WTC11 (cell line): ENCODE measurements at regions not wholly inside any gene's neighbourhood (a gene's known extent, or its start where the extent isn't known, plus 50 kb on each side); places are given as distances from the start of the nearest gene placed in this dataset.

Experiments used
- ATAC-seq: fragments of 200-7000 bp; cut with Tn5 transposase; 2 replicates; pipeline ENCODE4 v1.10.0; 2021; ENCODE audit warnings: mild to moderate bottlenecking, moderate library complexity
- CTCF ChIA-PET: fragments of 300-600 bp; sonication (Branson Sonifier 250); formaldehyde crosslinking; loops from one replicate; lab custom pipeline; 2021; ENCODE audit warnings: antibody characterized with exemption; lab: Charles Lee
- POLR2A ChIA-PET: fragments of 350-600 bp; sonication (Branson Sonifier 250); formaldehyde crosslinking; loops from one replicate; lab custom pipeline; 2021; ENCODE audit warnings: antibody characterized with exemption; lab: Charles Lee
- DNase-seq: peaks from one replicate; pipeline ENCODE4 v3.0.0; 2021; ENCODE audit warnings: low spot score
- H3K27ac Mint-ChIP-seq: 2 replicates; pipeline ENCODE4 v1.8.0; 2021; ENCODE audit warnings: mixed read lengths
- H3K27me3 Mint-ChIP-seq: 2 replicates; pipeline ENCODE4 v1.8.0; 2021; ENCODE audit warnings: low read depth, mild to moderate bottlenecking, moderate library complexity, mixed read lengths
- H3K36me3 Mint-ChIP-seq: 2 replicates; pipeline ENCODE4 v1.8.0; 2021; ENCODE audit warnings: mixed read lengths
- H3K4me1 Mint-ChIP-seq: 2 replicates; pipeline ENCODE4 v1.8.0; 2022; ENCODE audit warnings: mixed read lengths
- H3K4me3 Mint-ChIP-seq: 2 replicates; pipeline ENCODE4 v1.8.0; 2021; ENCODE audit warnings: mild to moderate bottlenecking, moderate library complexity, mixed read lengths
- H3K9me3 Mint-ChIP-seq: 2 replicates; pipeline ENCODE4 v1.8.0; 2021; ENCODE audit warnings: mixed read lengths
- AFF4 ChIP-seq: sonication (generic); formaldehyde crosslinking; IDR thresholded peaks from 2 replicates; pipeline ENCODE4 v1.8.1; 2023; ENCODE audit warnings: mild to moderate bottlenecking, missing genetic modification reagents, borderline replicate concordance
- ATF2 ChIP-seq: sonication (generic); formaldehyde crosslinking; IDR thresholded peaks from 2 replicates; pipeline ENCODE4 v1.8.1; 2022; ENCODE audit warnings: low read depth, missing genetic modification reagents, borderline replicate concordance
- ATF3 ChIP-seq: sonication (generic); formaldehyde crosslinking; conservative IDR thresholded peaks from 2 replicates; pipeline ENCODE4 v1.8.1; 2022; ENCODE audit warnings: mild to moderate bottlenecking, missing genetic modification reagents
- CTCF ChIP-seq: fragments of 200-600 bp; IDR thresholded peaks from 2 replicates; pipeline ENCODE4 v1.8.0; 2022; ENCODE audit warnings: antibody characterized with exemption
- ELF4 ChIP-seq: sonication (generic); formaldehyde crosslinking; IDR thresholded peaks from 2 replicates; pipeline ENCODE4 v1.8.1; 2022; ENCODE audit warnings: low read depth, mild to moderate bottlenecking, moderate library complexity, missing genetic modification reagents
- EMX1 ChIP-seq: fragments of 250-450 bp; sonication (Bioruptor Pico); IDR thresholded peaks from 2 replicates; pipeline ENCODE4 v1.8.0; 2021; ENCODE audit warnings: mild to moderate bottlenecking
- GABPB1 ChIP-seq: sonication (generic); formaldehyde crosslinking; IDR thresholded peaks from 2 replicates; pipeline ENCODE4 v1.8.1; 2023; ENCODE audit warnings: mild to moderate bottlenecking, missing genetic modification reagents
- GTF2I ChIP-seq: fragments of 250-450 bp; sonication (Bioruptor Pico); conservative IDR thresholded peaks from 2 replicates; pipeline ENCODE4 v1.4.0; 2021; ENCODE audit warnings: mild to moderate bottlenecking
- JAZF1 ChIP-seq: fragments of 250-450 bp; sonication (Bioruptor Pico); IDR thresholded peaks from 2 replicates; pipeline ENCODE4 v1.9.0; 2021; ENCODE audit warnings: moderate library complexity, mild to moderate bottlenecking, inconsistent platforms
- MXD4 ChIP-seq: fragments of 250-450 bp; sonication (Bioruptor Pico); IDR thresholded peaks from 2 replicates; pipeline ENCODE4 v1.8.0; 2021; ENCODE audit warnings: mild to moderate bottlenecking, moderate library complexity, borderline replicate concordance
- NFYB ChIP-seq: sonication (generic); formaldehyde crosslinking; conservative IDR thresholded peaks from 2 replicates; pipeline ENCODE4 v1.8.0; 2022; ENCODE audit warnings: low read depth, missing genetic modification reagents
- OVOL2 ChIP-seq: fragments of 250-450 bp; sonication (Bioruptor Pico); IDR thresholded peaks from 2 replicates; pipeline ENCODE4 v1.9.0; 2021; ENCODE audit warnings: mild to moderate bottlenecking, borderline replicate concordance
- SMAD4 ChIP-seq: sonication (generic); formaldehyde crosslinking; IDR thresholded peaks from 2 replicates; pipeline ENCODE4 v1.8.0; 2022; ENCODE audit warnings: mild to moderate bottlenecking, missing genetic modification reagents
- SP1 ChIP-seq: sonication (generic); formaldehyde crosslinking; conservative IDR thresholded peaks from 2 replicates; pipeline ENCODE4 v1.8.1; 2022; ENCODE audit warnings: missing genetic modification reagents
- STAT6 ChIP-seq: sonication (generic); formaldehyde crosslinking; conservative IDR thresholded peaks from 2 replicates; pipeline ENCODE4 v1.8.1; 2023; ENCODE audit warnings: mild to moderate bottlenecking, low read depth, missing genetic modification reagents, moderate library complexity
- TCF7 ChIP-seq: sonication (generic); formaldehyde crosslinking; IDR thresholded peaks from 2 replicates; pipeline ENCODE4 v1.8.0; 2022; ENCODE audit warnings: mild to moderate bottlenecking, low read depth, missing genetic modification reagents, moderate library complexity
- USF1 ChIP-seq: sonication (generic); formaldehyde crosslinking; IDR thresholded peaks from 2 replicates; pipeline ENCODE4 v1.8.0; 2022; ENCODE audit warnings: mild to moderate bottlenecking, missing genetic modification reagents
- ZNF121 ChIP-seq: sonication (generic); formaldehyde crosslinking; IDR thresholded peaks from 2 replicates; pipeline ENCODE4 v1.8.0; 2023; ENCODE audit warnings: missing genetic modification reagents
- ZNF232 ChIP-seq: sonication (generic); formaldehyde crosslinking; IDR thresholded peaks from 2 replicates; pipeline ENCODE4 v1.8.0; 2022; ENCODE audit warnings: mild to moderate bottlenecking, missing genetic modification reagents
- ZNF263 ChIP-seq: sonication (generic); formaldehyde crosslinking; IDR thresholded peaks from 2 replicates; pipeline ENCODE4 v1.8.1; 2022; ENCODE audit warnings: low read depth, mild to moderate bottlenecking, moderate library complexity, missing genetic modification reagents
- ZNF317 ChIP-seq: sonication (generic); formaldehyde crosslinking; IDR thresholded peaks from 2 replicates; pipeline ENCODE4 v1.8.1; 2023; ENCODE audit warnings: low read depth, mild to moderate bottlenecking, moderate library complexity, missing genetic modification reagents, borderline replicate concordance
- ZNF425 ChIP-seq: fragments of 250-450 bp; sonication (Bioruptor Pico); conservative IDR thresholded peaks from 2 replicates; pipeline ENCODE4 v1.9.0; 2021; ENCODE audit warnings: mild to moderate bottlenecking

- POLR2A ChIA-PET = no interaction called here
- Mint-ChIP-seq H3K27ac (no peak overlapping the region), H3K36me3 (peaks cover 9% of the 10 kb centered on the region), H3K4me3 (no peak overlapping the region), H3K4me1 (no peaks in the 10 kb centered on the region), H3K27me3 (no peaks in the 10 kb centered on the region; the same call in 1 of the 2 replicates), H3K9me3 (peaks cover 10% of the 10 kb centered on the region)
- no peak for ATAC-seq
- CTCF ChIA-PET = interaction anchor here (0.5 kb wide), 1 partner anchor 204 kb away, joined by 5 read pairs; no protein-coding TSS in a partner anchor
- no peak for DNase-seq
- TF ChIP-seq ATF3 (no peak), JAZF1 (no peak)
Measured at GRCh38 chr2:199703199-199703598, 147.8 kb downstream of the FTCDNL1 start.

- CTCF ChIA-PET = no interaction called here
- ATAC-seq = no peak
- Mint-ChIP-seq H3K4me1 (peaks cover 5% of the 10 kb centered on the region; the same call in 1 of the 2 replicates), H3K36me3 (no peaks in the 10 kb centered on the region)
- TF ChIP-seq ZNF317 = no peak
- no peak for TF ChIP-seq EMX1
- TF ChIP-seq MXD4 (CRISPR knock-in tag) = no peak
- TF ChIP-seq NFYB (CRISPR knock-in tag) = no peak
- TF ChIP-seq CTCF = no peak
- TF ChIP-seq ZNF425 (CRISPR knock-in tag) = no peak
- no peak for TF ChIP-seq GTF2I (CRISPR knock-in tag)
- TF ChIP-seq ATF2 (CRISPR knock-in tag) = no peak
- TF ChIP-seq GABPB1 (CRISPR knock-in tag) = no peak
- TF ChIP-seq ZNF232 (CRISPR knock-in tag) = no peak
- TF ChIP-seq TCF7 (CRISPR knock-in tag) = no peak
- TF ChIP-seq USF1 (CRISPR knock-in tag) = no peak
- TF ChIP-seq OVOL2 = no peak
- TF ChIP-seq AFF4 (CRISPR knock-in tag) = no peak
- no peak for TF ChIP-seq ELF4 (CRISPR knock-in tag)
- no peak for TF ChIP-seq SP1 (CRISPR knock-in tag)
- no peak for TF ChIP-seq ZNF263 (CRISPR knock-in tag)
- no peak for TF ChIP-seq ZNF121 (CRISPR knock-in tag)
- TF ChIP-seq SMAD4 = no peak
- TF ChIP-seq STAT6 (CRISPR knock-in tag) = no peak
- TF ChIP-seq, all 79 proteins: peak for 0
- Mint-ChIP-seq H3K9me3 (no peaks in the 10 kb centered on the region), H3K4me3 (no peak overlapping the region), H3K27ac (no peak overlapping the region), H3K27me3 (no peaks in the 10 kb centered on the region)
- no peak for DNase-seq
- POLR2A ChIA-PET = no interaction called here
Measured at GRCh38 chr2:199697469-199697868, 153.5 kb downstream of the FTCDNL1 start.
